GM12875 (cell line): ENCODE measurements at regions not wholly inside any gene's neighbourhood (a gene's known extent, or its start where the extent isn't known, plus 50 kb on each side); places are given as distances from the start of the nearest gene placed in this dataset.

ENCODE experiments used
- H3K4me3 ChIP-seq: one replicate; pipeline ENCODE4 v1.5.1; 2011; ENCODE audit warnings: low read depth, low read length, control low read depth
- TF ChIP-seq, protein P1 (sequence below): IDR thresholded peaks from 2 replicates; pipeline ENCODE4 v1.5.1; 2011; ENCODE audit warnings: low read depth, mild to moderate bottlenecking, control low read depth, inconsistent platforms, low read length, moderate library complexity, borderline replicate concordance; ENCODE audit not compliant: insufficient read depth

DNA sequence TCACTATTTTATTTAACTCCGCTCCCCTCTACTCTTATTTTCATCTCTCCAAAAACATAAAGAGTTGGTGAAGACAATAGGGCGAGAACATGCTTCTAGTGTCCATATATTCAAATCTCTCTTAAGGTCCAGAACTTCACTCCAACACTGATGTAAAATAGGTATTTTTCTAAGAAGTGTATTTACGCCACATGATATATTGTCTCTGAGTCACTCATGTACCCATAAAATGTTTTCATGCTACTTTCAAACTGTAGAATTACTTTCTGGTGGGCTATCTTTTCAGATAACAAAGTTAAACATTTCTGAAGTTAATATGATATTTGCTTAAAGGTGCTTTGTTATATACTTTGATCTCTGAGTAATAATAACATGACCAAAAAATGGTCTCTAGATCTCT, 124.1 kb upstream of the IFNGR1 start:
- H3K4me3 ChIP-seq: no peak overlapping the region
- TF ChIP-seq, protein P1, sequence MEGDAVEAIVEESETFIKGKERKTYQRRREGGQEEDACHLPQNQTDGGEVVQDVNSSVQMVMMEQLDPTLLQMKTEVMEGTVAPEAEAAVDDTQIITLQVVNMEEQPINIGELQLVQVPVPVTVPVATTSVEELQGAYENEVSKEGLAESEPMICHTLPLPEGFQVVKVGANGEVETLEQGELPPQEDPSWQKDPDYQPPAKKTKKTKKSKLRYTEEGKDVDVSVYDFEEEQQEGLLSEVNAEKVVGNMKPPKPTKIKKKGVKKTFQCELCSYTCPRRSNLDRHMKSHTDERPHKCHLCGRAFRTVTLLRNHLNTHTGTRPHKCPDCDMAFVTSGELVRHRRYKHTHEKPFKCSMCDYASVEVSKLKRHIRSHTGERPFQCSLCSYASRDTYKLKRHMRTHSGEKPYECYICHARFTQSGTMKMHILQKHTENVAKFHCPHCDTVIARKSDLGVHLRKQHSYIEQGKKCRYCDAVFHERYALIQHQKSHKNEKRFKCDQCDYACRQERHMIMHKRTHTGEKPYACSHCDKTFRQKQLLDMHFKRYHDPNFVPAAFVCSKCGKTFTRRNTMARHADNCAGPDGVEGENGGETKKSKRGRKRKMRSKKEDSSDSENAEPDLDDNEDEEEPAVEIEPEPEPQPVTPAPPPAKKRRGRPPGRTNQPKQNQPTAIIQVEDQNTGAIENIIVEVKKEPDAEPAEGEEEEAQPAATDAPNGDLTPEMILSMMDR: no peak

DNA sequence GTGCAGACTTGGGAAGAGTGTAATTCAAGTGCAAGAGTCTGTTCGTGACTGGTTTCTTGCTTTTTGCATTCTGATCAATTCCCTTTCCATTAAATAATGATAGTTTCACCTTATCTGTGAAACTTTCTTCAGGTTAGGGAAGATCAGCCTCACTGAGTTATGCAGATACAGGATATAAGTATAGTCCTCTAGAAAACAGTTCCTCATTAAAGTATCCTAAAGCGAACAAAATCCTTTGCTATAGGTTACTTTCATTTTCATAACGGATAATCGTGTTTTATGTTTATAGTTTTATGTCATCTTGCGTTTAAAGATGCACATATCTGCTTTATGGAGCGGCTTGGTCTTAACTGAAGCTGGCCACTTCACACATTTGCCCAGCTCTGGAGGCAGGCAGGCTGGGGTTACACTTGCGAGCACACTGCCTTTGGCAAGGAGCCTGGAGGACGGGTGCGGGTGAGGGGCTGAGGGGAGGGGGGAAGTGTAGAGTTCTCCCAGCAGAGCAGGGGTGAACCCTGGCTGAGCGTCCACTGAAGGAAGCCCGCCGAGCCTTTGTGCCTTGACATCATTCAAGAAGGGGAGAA, 123.5 kb upstream of the IFNGR1 start:
- TF ChIP-seq, protein P1: no peak
- no peak overlapping the region for H3K4me3 ChIP-seq

DNA sequence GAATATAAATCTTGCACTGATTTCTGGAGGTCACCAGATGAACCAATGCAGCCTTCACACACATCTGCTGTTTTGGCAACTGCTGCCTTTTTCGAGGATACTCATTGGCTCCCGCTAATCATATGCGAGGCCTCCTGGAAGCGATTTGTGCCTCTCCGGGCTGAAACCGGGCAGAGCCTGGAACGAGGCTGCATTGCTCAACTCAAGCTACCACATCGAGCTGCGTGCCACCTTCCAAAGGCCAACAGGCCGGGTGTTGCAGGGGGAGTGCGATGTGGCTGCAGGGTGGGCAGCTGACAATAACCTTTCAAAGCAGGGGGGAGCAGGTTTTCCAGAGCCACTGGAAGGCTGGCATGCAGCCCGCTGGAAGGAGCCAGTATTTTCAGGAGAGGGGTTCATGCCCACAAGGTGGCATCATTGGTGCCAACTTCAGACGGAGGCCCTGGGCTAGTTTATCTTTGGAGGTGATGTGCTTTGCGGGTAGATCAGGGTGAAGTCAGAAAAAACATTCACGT, 122.6 kb upstream of the IFNGR1 start:
- TF ChIP-seq, protein P1: peak; percentile 16; the same call in 1 of the 2 replicates
- H3K4me3 ChIP-seq: no peak overlapping the region

DNA sequence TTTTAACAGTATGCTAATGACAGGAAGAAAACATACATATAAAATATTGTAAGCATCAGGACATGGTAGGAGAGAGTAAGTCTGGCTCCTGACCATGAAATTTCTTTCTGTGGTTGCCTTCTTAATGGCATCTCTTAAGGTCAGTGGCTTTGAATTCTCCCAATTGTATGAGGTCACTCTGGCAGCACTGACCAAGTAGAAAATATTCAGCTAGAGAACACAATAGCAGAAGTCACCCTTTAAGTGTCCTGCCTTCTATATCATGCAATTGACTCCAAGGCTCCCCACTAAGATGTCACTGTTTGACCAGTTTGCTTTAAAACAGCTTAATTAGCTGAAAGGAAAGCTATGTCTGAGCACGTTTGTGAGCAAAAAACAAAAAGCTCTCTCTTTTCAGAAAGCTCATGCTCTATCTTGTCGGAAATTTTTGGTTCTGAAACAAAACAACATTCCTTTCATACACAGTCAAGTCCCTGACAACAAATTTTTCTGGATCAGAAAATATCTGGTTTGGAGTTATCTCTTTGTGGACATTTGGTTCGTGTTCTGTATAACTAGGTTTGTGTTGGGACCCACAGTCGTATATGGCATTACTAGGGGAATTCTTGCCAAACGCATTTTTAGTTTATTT, 120.9 kb upstream of the IFNGR1 start:
- H3K4me3 ChIP-seq: no peak overlapping the region
- TF ChIP-seq, protein P1: no peak

DNA sequence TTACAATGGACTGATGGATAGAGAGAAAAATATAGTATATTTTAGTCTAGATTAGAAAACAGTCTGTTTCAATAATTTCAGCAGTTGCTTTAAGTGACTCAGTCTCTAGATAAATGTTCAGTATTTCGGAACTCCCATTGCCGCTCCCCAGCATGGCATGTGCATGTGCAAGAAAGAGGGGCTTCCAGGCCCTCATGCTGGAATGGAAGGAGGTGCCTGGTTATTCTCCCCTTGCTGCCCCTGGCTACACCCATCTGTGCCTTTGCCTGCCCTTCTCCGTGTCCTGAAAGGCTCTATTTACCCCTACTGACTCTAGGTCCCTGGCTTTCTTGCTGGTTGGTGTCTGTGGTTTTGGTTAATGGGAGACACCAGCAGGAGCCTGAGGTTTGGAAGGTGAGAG, 115.7 kb upstream of the IFNGR1 start:
- no peak overlapping the region for H3K4me3 ChIP-seq
- TF ChIP-seq, protein P1: no peak

DNA sequence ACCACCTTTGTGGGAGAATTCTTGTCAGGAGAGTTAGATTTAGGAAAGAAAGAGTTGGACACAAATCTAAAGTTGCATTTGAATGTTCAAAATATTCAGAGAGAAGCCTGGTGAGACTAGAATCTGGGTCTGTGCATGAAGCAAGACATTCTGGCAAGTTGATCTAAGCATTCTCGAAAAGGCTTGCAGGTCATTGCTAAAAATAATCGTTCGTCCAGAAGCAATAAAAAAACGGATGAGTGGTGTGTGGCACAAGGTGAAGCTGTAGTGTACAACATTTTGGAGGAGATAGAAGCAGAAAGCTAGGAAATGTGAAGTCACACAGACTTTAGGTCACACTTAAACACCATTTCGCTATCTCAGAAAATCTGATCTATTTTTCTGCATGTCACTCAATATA, 114.9 kb upstream of the IFNGR1 start:
- TF ChIP-seq, protein P1: no peak
- no peak overlapping the region for H3K4me3 ChIP-seq

DNA sequence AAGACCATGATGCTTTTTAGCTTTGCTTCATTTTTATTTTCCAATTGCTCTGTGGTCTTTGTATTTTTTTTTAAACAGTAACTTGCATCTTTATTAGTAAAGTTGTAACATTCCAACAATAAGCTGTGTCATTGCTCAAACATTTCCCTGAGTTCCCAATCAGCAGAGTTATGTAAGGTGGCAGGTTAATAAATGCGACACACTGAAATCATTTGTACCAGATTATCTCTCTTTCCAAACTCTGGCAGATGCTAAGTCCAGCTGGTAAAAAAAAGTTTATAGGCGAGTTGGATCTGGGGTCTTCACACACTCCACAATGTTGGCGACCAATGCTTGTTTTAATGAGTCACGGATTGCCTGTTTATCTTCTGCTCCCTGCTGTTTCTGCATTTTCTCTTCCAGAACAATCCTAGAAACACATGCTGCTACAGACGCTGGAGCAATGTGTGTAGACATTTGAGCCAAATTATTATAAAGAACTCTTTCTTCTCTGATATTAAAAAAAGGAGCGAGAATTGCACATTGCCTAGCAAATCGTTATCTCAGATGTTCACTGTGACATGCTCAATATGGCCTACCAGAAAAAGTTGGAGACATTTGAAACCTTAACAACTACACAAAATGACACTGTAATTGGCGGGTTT, 113.6 kb upstream of the IFNGR1 start:
- TF ChIP-seq, protein P1: no peak
- H3K4me3 ChIP-seq: no peak overlapping the region
